DMS153 (cell line): ENCODE measurements at regions not wholly inside any gene's neighbourhood (a gene's known extent, or its start where the extent isn't known, plus 50 kb on each side); places are given as distances from the start of the nearest gene placed in this dataset.
"Not testable (repeated sequence)": the region's sequence is repeated elsewhere in the genome, so short reads cannot be mapped to it uniquely, and the experiment has no call there.

Experiments
- DNase-seq: peaks from one replicate; lab custom pipeline; 2025; lab: John Stamatoyannopoulos, UW

DNA sequence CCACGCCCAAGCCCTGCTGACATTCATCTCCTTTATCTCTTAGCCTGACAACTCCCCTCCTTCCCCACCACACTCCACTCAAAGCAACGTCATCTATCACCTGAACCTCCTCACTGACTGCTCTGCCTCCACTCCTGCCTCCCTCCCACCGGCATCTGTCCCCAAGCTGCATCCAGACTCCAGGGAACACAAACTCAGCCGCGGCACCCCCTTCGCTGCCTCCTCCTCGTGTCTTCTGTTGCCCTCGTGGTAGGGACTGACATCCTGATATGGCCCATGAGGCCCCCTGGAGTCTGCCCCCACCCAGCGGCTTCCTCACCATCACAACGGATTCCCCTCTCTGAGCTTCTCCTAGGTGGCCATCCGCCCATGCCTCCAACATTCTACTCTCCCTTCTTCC, 101.0 kb upstream of the TAS2R1 start:
- DNase-seq: no peak

DNA sequence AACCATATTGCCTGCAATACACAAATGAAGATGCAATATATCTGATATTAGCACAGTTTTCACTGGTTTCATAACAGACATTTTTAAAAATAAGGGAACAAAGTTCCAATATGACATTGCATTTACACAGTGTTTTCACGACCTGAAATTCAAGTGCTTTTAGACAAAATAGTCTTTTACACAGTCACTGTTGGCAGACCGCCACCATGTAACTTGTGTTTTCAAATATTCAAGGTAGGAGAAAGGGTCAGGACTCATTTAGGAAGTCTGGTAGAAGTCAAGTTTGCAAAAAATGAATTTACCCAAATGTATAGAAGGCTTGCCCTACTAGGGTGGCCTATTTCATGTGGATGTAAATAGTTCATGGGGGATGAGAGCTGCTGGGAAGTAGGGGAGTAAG, 98.1 kb upstream of the TAS2R1 start:
- no peak for DNase-seq

DNA sequence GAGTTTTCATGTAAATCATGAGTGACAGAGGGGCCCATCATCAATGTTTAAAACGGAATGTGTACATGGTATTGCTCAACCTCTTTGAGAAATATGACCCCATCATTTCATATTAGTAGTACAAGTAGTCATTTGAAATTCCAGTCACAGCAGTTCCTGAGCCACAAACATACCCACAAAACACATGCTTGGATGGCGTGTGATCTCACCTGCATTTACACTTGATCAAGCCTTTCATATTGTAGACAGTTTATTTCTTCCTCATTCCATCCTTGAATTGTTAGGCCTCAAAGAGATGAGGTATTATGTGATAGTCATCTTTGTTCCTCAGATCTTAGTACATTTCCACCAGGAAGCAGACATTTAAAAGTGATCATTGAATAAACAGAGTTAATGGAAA, 96.8 kb upstream of the TAS2R1 start:
- no peak for DNase-seq

DNA sequence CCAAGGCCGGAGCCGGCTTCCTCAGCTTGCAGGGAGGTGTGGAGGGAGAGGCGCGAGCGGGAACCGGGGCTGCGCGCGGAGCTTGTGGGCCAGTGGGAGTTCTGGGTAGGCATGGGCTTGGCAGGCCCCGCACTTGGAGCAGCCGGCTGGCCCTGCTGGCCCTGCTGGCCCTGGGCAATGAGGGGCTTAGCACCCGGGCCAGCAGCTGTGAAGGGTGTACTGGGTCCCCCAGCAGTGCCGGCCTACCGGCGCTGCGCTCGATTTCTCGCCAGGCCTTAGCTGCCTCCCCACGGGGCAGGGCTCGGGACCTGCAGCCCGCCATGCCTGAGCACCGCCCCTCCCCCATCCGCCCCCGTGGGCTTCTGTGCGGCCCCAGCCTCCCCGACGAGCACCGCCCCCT, 95.1 kb upstream of the TAS2R1 start:
- DNase-seq: not testable (repeated sequence)

DNA sequence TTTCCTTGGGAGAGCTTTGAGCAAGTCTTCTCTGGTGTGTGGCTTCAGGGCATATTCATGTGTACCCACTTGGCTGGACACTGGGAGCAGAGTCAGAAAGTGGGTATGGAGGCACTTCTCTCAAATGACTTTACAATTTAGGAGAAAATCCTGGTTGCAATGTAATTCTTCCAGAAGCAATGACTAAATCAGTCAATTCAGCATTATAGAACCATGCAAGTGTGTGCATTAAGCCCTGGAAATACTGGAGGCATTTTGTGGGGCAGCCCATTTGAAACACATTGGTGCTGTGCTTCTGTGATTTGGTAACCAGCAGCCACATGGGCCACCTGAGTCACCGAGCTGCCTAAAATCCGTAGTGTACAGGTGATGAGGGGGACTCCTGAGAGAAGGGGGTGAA, 94.6 kb upstream of the TAS2R1 start:
- DNase-seq: no peak

DNA sequence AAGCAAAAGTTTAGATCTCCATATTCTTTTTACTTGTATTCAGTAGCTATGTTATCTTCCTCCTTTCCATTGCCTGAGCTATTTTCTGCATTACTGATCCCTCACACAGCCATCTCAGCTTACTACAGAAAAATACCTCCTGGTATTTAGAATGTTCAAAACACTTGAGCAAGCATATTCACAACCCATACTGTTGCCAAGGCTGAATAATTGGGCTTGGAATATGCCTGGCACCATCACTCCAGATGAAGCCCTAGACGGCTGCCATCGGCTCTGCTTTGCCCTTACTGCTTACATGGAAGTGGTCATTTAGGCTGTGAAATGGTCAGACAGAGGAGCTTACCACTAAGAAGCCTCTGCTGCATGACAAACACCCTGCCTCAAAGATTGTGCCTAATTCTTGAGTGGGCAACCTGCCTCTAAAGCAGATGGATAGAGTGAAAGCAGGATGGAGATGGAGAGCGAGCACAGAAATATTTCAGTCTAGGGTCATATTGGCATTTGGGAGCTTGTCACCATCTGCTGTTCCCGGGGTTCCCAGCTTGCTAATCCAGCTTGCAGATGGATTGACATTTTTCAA, 92.5 kb upstream of the TAS2R1 start:
- DNase-seq: no peak

DNA sequence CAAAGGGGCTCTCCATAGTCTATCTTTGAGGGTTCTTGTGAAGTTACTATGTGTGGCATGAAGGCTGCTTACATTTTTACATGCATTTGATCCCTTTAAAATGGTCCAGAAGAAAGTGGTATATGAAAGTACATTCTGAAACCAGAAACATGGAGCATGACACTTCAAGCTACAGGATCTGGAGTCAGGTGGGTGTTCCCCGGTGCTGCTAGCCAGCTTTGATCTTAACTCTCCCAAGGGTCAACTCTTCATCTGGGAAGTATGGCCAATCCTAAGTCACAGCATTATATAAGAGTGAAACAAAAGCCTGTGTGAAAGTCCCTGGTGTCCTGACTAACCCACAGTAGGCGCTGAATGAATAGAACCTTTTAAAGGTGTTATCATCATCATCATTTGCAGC, 91.0 kb upstream of the TAS2R1 start:
- no peak for DNase-seq

DNA sequence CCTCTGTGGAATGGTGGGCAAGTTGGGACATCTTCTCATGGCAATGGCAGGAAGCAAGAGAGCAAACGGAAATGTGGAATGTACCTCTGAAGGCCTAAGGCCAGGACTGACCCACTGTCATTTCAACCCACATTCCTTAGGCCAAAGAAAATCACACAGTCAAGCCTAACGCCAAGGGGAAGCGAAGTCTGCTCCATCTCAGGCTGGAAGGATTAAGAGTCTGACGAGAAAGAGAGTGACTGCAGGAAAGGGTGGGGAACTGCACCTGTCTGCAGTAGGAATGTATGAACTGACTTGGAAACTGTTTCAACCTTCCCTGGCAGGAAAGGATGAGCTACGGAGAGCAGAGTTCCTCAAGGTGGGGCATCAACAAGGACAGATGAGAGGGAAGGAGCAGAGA, 90.2 kb upstream of the TAS2R1 start:
- DNase-seq: no peak

DNA sequence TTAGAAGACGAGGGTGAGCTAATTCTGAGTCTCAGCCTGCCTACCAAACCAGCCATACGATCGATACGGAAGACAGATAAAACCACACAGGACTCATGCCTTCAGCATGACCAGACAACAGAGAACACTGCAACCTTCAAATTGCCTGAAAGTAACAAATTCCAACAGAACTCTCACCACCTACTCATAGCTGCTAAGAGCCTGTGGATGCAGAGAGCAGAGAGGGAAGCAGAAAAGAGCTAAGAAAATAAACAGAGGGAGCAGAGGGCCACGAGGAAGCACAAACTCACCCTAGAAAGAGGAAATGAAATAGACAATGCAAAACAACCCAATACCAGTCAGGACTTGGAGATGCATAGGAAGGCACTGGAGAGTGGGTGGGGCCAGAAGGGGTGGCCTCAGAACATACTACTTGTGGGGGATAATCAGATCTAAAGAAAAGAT, 86.7 kb upstream of the TAS2R1 start:
- no peak for DNase-seq

DNA sequence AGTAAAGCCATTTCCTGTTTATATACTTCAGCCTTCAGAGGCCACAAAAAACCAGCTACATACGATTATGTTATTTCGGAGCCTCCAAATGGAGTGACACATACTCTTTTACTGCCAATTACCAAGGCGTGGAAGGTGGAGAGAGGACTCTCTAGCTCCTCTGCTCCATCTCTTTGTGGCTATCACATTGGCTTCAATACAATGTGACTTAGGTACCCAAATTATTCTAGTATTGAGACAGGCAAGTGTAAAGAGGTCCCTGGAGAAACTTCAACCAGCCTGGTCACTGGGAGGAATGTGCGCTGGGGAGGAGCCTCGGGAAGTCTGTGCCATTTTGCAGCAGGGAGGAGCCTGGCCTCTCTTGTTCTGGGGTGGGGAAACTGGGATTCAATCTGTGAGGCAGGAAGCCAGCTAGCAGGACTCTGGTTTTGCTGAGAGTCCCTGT, 85.8 kb upstream of the TAS2R1 start:
- DNase-seq: no peak

DNA sequence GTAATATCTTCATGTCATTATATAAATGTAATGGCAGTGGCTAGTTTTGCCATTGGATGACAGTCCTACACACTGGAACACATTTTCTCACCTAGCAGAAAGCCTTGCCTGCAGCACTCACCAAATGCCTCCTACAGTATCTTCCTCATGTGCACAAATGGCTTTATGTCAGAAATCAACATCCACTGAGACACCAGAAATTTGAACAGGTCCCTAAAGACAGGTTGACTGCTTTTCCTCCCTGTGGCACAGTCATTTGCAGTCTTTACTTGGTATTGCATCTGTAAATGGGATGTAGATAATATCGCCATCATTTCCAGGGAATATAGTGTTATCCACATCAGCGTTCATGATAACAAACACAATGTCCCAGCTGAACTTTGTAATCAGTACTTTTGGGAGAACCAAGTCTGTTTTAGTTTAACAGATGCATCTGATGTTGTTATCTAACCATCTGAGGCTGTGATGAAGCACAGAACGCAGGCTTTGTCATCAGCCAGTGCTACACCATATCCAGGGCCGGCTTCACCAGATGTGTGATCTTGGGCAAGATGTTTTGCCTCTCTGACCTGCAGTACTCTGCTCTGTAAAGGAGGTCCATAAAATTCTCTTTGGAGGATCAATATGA, 83.9 kb upstream of the TAS2R1 start:
- no peak for DNase-seq

DNA sequence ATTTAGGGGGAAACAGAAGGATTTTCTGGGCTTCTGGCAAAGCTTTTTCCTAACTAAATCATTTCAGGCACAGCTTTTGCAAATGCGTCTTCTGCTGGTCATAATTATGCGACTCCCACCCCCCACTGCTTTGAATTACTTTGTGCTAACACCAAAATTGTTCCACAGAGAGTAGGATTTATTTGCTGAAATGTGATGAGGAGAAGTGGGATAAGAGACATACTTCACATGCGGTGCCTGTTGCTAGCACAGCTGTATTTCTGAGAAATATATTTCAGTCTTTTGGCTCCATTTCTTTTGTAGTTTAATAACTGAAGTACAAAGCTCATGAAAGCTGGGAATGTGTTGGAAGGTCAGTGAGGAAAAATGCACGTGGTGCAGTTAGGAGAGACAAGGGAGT, 83.2 kb upstream of the TAS2R1 start:
- DNase-seq: no peak

DNA sequence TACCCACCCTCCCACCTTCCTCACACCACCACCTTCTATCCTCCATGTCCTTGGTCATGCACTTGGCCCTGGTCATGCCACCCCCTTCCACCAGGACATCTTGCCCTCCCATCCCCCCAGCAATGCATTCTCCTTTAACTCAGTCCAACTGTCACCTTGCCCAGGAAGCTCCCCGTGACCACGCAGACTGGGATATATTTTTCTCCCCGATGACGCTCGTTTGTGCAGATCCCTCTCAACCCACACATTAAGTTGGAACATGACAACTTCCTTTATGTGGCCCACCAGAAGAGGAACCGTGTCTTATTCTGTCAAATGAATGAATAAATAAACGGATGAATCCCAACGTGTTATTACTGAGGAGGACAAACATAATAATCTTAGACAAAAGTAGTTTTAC, 82.8 kb upstream of the TAS2R1 start:
- no peak for DNase-seq

DNA sequence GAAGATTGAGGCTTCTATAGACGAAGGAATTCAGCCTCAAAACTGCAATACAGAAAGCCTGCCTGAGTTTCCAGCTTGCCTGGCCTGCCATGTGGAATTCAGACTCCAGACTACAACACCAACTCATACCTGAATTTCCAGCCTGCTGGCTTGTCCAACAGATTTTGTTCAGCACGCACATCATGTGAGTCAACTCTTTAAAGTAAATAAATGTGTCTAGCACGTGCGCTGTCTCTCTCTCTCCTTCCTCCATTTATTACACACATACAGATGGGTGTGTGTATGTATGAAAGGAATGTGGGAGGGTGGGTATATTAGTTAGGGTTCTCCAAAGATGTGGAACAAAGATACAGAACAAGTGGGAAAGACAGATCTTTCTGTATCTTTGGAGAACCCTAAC, 82.4 kb upstream of the TAS2R1 start:
- no peak for DNase-seq

DNA sequence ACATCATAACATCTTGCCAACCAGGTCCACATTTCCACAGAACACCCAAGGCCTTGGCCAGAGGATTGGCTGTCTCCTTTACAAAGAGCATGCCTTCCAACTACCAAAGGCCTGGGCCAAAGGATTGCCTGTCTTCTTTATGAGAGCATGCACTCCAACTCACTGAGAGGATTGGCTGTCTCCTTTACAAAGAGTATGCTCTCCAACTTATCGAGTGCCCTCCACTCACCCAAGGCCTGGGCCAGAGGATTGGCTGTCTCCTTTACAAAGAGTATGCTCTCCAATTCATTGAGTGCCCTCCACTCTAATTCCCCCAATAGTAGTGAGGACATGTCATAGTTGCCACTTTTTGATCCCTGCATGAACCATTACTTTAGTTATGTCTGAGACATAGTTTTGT, 79.9 kb upstream of the TAS2R1 start:
- DNase-seq: no peak

DNA sequence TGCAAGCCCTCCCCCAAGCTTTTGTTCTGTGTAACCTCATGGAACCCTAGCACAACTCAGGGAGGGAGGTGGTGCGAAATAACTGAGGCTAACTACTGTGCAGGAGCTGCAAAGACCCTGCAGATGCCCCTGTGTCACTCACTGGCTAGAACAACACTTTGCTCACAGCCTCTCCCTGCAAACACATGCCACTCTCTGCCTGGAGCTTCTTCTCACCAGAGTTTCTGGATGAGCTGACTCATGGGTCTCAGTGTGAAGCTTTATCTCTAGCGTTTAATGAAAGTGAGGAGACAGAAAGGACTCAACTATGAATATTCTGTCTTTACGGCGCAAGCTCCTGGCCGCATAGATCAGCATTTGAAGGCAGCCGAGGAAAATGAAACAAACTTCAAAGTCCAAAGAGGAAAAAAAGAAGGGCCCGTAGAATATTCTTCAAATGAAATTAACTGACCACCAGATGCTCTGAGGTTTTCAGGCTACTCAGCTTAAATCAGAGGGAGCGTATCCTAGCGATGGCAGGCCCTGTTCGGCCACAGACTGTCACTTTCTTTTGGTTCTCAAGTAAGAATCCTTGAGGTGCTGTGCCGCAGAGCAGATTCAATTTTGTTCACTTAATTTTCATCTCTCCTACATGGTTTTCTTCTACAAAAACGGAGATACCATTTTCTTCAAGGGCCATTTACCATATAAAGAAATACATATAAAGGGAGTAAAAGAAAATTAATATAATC, 77.7 kb upstream of the TAS2R1 start:
- DNase-seq: no peak

DNA sequence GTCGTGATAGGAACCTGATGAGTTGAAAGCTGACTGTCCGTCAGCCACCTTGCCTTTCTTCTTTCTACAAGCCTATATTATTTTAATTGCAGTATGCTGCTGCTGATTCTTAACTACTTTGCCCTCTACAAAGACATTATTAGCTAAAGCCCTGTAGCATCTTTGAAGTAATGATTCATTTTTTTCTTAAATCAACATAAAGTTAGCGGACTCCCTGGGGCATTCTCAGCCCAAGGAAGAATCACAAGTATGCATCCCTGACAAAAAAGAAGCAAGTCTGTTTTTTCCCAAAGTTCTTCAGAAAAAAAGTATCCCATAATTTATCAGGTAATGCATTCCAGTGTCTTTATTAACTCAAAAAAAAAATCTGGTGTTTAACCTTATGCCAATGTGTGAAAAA, 69.5 kb upstream of the TAS2R1 start:
- DNase-seq: no peak

DNA sequence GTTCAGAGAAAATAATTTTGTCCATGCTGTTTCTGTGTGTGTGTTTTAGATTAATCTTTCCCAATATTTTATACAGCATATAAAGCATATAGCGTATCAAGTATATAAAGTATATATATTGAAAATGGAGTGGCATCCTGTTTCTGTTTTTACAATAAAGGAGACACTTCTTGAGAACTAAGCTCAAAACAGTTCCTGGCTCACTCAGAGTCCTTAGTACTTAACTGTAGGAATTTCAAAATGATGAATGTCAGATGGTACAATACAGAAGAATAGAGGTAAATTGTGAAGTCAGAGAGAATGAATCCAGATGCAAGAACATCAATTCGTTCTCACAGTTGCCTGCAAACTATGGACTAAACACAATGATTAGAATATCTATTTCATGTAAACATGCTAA, 68.7 kb upstream of the TAS2R1 start:
- DNase-seq: no peak

DNA sequence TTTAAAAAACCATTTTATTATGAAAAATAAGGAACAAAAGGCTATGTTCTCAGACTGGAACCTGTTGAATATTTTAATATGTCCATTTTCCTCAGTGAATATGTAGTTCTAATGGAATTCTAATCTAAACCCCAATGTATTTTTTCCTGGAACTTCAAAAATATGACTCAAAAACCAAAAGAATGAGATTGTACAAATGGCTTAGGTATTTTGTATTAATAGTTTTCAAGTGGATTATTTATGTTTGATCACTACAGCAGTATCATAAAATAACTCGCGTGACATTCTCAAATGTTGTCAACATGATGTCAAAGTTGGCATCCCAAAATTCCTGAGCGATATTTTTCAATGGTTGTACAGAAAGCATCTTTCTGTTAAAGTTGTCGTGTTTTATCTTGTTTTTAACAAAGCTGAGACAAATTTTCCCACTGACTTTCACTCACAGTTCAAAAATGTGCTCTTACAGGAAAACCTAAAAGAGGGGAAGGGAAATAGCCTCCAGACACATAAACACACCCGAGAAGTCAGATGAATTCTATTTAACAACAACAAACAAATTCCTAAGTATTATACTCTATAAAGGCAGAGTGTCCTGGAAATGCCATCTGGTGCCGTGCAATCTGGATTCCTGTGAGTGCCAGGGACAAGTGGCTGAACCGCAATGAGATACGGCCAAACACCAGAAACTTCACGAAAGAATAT, 68.1 kb upstream of the TAS2R1 start:
- no peak for DNase-seq

DNA sequence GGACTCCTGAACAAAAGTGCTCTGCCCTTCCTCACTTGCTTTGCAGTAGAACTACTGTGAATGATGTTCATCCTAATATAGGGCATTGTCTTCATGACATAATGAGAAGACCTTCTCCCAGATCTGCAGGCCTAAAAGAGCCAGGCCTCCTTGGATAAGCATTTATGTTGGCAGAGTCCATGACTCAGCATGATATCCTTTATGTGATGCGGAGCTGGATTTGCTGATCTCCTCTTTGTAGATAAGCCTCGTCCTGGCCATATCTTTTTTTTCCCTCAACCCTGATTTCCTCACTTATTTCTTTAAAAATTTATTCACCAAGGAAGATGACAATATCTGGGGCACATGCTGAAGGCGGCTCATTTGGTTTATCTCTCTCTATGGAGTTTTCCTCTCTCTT, 62.4 kb upstream of the TAS2R1 start:
- no peak for DNase-seq

DNA sequence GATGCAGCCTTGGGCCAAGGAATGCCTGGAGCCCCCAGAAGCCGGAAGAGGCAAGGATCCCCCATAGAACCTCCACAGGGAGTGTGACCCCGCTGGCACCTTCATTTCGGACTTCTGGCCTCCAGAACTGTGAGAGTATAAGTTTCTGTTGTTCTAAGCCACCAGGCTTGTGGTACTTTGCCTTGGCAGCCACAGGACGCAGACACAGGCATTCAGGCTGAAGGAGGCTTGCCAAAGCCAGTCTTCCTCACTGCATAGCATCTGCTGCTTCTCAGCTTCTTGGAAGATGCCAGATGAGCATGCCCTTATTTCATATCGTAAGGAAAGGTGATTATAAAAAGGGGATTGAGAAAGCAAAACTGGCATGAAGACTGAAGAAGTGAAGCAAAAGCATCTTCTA, 61.1 kb upstream of the TAS2R1 start:
- DNase-seq: no peak

DNA sequence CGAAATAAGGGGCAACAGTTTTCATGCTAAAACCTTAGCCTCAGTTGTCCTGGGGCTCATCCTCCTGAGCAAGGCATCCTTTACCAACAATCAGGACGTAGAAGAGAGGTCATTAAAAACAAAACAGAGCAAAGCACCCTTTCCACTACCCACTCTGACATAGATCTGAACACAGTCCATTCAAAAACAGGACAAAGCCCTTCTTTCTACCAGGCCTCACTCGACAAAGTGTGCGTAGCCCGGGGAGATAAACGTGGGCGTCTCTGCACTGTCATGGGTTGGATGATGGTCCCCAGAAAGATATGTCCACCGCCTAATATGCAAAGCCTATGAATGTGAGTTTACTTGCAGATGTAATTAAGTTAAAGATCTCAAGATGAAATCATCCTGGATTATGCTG, 60.6 kb upstream of the TAS2R1 start:
- no peak for DNase-seq

DNA sequence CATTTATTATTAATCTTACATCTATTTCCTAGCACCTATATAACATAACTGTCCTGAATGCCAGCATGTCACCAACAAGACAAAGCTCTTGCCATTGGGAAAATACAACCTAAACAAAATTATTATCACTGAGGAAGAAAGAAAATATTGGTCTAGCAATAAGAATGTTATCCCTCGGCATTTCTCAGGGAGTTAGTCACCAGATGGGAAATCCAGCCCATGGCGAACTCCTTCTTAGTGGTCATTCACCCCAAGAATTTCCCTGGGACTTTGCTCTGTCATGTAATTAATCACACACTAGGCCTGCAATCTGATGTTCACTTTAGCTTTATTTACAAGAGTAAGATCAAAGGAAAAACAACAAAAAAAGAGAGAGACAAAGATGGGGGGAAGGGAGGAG, 56.1 kb upstream of the TAS2R1 start:
- DNase-seq: no peak
